ENCODE measurements at regions not wholly inside any gene's neighbourhood (a gene's known extent, or its start where the extent isn't known, plus 50 kb on each side); places are given as distances from the start of the nearest gene placed in this dataset.
"Not testable (repeated sequence)": the region's sequence is repeated elsewhere in the genome, so short reads cannot be mapped to it uniquely, and the experiment has no call there.

- not testable (repeated sequence) for TF ChIP-seq CTCF (IDR thresholded peaks at IDR 0.05; ENCODE audit: insufficient read depth, low read depth, low read length); EZH2 (IDR thresholded peaks at IDR 0.05; ENCODE audit: insufficient read depth, low read length)
Observed at GRCh38 chr15:44844936-44845335, 108.6 kb downstream of the TRIM69 start.
